ENCODE measurements at regions not wholly inside any gene's neighbourhood (a gene's known extent, or its start where the extent isn't known, plus 50 kb on each side); places are given as distances from the start of the nearest gene placed in this dataset.
"Not testable (repeated sequence)": the region's sequence is repeated elsewhere in the genome, so short reads cannot be mapped to it uniquely, and the experiment has no call there.

GRCh38 chr18:35852786-35853185, 119.7 kb upstream of the RMP24 start:
- Histone ChIP-seq H3K9me3 (ENCODE audit: control insufficient read depth, low read length) (no peaks in the 10 kb centered on the region), H3K27me3 (ENCODE audit: control insufficient read depth, insufficient read depth, low read length) (no peaks in the 10 kb centered on the region), H3K4me1 (no peaks in the 10 kb centered on the region), H3K9ac (no peak overlapping the region), H3K36me3 (ENCODE audit: control insufficient read depth, insufficient read depth, low read length) (no peaks in the 10 kb centered on the region), H3K27ac (no peak overlapping the region), H3K79me2 (no peaks in the 10 kb centered on the region), H3K4me2 (ENCODE audit: low read length) (no peak overlapping the region), H3K4me3 (ENCODE audit: low read depth, low read length) (no peak overlapping the region), H2AFZ (no peak overlapping the region)
- TF ChIP-seq CTCF (IDR thresholded peaks at IDR 0.05), result no peak

GRCh38 chr18:35854095-35854494, 118.4 kb upstream of the RMP24 start:
- H2AFZ ChIP-seq, result no peak overlapping the region
- H3K9me3 ChIP-seq (ENCODE audit: control insufficient read depth, low read length), result no peaks in the 10 kb centered on the region
- H3K79me2 ChIP-seq, result no peaks in the 10 kb centered on the region
- no peaks in the 10 kb centered on the region for H3K36me3 ChIP-seq (ENCODE audit: control insufficient read depth, insufficient read depth, low read length)
- H3K4me1 ChIP-seq, result no peaks in the 10 kb centered on the region
- no peak for TF ChIP-seq CTCF (IDR thresholded peaks at IDR 0.05)
- no peak overlapping the region for H3K4me2 ChIP-seq (ENCODE audit: low read length)
- no peaks in the 10 kb centered on the region for H3K27me3 ChIP-seq (ENCODE audit: control insufficient read depth, insufficient read depth, low read length)
- no peak overlapping the region for H3K4me3 ChIP-seq (ENCODE audit: low read depth, low read length)
- H3K27ac ChIP-seq, result no peak overlapping the region
- H3K9ac ChIP-seq, result no peak overlapping the region

GRCh38 chr18:35856178-35856577, 116.3 kb upstream of the RMP24 start:
- Histone ChIP-seq H3K4me2 (ENCODE audit: low read length) (no peak overlapping the region), H3K27ac (no peak overlapping the region), H3K36me3 (ENCODE audit: control insufficient read depth, insufficient read depth, low read length) (no peaks in the 10 kb centered on the region), H3K9me3 (ENCODE audit: control insufficient read depth, low read length) (no peaks in the 10 kb centered on the region), H3K27me3 (ENCODE audit: control insufficient read depth, insufficient read depth, low read length) (no peaks in the 10 kb centered on the region), H2AFZ (no peak overlapping the region), H3K4me3 (ENCODE audit: low read depth, low read length) (no peak overlapping the region), H3K9ac (no peak overlapping the region), H3K79me2 (no peaks in the 10 kb centered on the region), H3K4me1 (peaks cover 2% of the 10 kb centered on the region)
- no peak for TF ChIP-seq CTCF (IDR thresholded peaks at IDR 0.05)

- not testable (repeated sequence) for H3K4me3 ChIP-seq (ENCODE audit: low read depth, low read length); H3K36me3 ChIP-seq (ENCODE audit: control insufficient read depth, insufficient read depth, low read length); H3K9me3 ChIP-seq (ENCODE audit: control insufficient read depth, low read length); H3K4me1 ChIP-seq; H3K27ac ChIP-seq; H3K27me3 ChIP-seq (ENCODE audit: control insufficient read depth, insufficient read depth, low read length); H3K79me2 ChIP-seq; H3K9ac ChIP-seq; H2AFZ ChIP-seq; H3K4me2 ChIP-seq (ENCODE audit: low read length)
Observed at GRCh38 chr18:35856721-35857120, 115.8 kb upstream of the RMP24 start.

- not testable (repeated sequence) for H2AFZ ChIP-seq; H3K27me3 ChIP-seq (ENCODE audit: control insufficient read depth, insufficient read depth, low read length); H3K36me3 ChIP-seq (ENCODE audit: control insufficient read depth, insufficient read depth, low read length); H3K27ac ChIP-seq; H3K9ac ChIP-seq; H3K9me3 ChIP-seq (ENCODE audit: control insufficient read depth, low read length); H3K79me2 ChIP-seq; H3K4me3 ChIP-seq (ENCODE audit: low read depth, low read length); H3K4me2 ChIP-seq (ENCODE audit: low read length)
- H3K4me1 ChIP-seq, result peaks cover 13% of the 10 kb centered on the region
Observed at GRCh38 chr18:35857581-35857980, 114.9 kb upstream of the RMP24 start.

GRCh38 chr18:35861367-35862118, 110.9 kb upstream of the RMP24 start:
- H3K79me2 ChIP-seq, result no peaks in the 10 kb centered on the region
- TF ChIP-seq CTCF (IDR thresholded peaks at IDR 0.05), result no peak

More at GRCh38 chr18:35861367-35862118, 110.9 kb upstream of the RMP24 start:
- H3K27me3 ChIP-seq (ENCODE audit: control insufficient read depth, insufficient read depth, low read length), result no peaks in the 10 kb centered on the region
- H3K4me2 ChIP-seq (ENCODE audit: low read length), result peak overlapping the region; percentile 62
- H3K4me3 ChIP-seq (ENCODE audit: low read depth, low read length), result no peak overlapping the region
- peak overlapping the region; percentile 49 for H3K27ac ChIP-seq
- no peaks in the 10 kb centered on the region for H3K9me3 ChIP-seq (ENCODE audit: control insufficient read depth, low read length)
- H2AFZ ChIP-seq, result peak overlapping the region; percentile 66
- H3K4me1 ChIP-seq, result peaks cover 13% of the 10 kb centered on the region
- H3K36me3 ChIP-seq (ENCODE audit: control insufficient read depth, insufficient read depth, low read length), result no peaks in the 10 kb centered on the region
- H3K9ac ChIP-seq, result no peak overlapping the region
